Trophoblast cell (in vitro differentiated cells and primary cell): ENCODE measurements at regions not wholly inside any gene's neighbourhood (a gene's known extent, or its start where the extent isn't known, plus 50 kb on each side); places are given as distances from the start of the nearest gene placed in this dataset.

Experiments
- DNase-seq, 2 donors: peaks; one replicate each; pipeline ENCODE4 v3.0.0-alpha.2; 2016
- H2AFZ ChIP-seq: 2 replicates; pipeline ENCODE4 v1.6.1; 2013; ENCODE audit warnings: low read length, moderate library complexity, mild to moderate bottlenecking; ENCODE audit not compliant: insufficient read depth, poor library complexity
- H2AK5ac ChIP-seq: 2 replicates; pipeline ENCODE4 v1.6.1; 2013; ENCODE audit warnings: mild to moderate bottlenecking, low read length
- H2BK120ac ChIP-seq: 2 replicates; pipeline ENCODE4 v1.6.1; 2013; ENCODE audit warnings: low read length, mild to moderate bottlenecking, moderate library complexity; ENCODE audit not compliant: insufficient read depth, poor library complexity
- H2BK12ac ChIP-seq: 2 replicates; pipeline ENCODE4 v1.6.1; 2013; ENCODE audit warnings: mild to moderate bottlenecking, low read length, moderate library complexity
- H2BK5ac ChIP-seq: 2 replicates; pipeline ENCODE4 v1.6.1; 2013; ENCODE audit warnings: low read length, low read depth, moderate library complexity, mild to moderate bottlenecking; ENCODE audit not compliant: poor library complexity
- H3K14ac ChIP-seq: 2 replicates; pipeline ENCODE4 v1.6.1; 2013; ENCODE audit warnings: mild to moderate bottlenecking, low read length
- H3K18ac ChIP-seq: 2 replicates; pipeline ENCODE4 v1.6.1; 2013; ENCODE audit warnings: mild to moderate bottlenecking, low read length
- H3K23ac ChIP-seq: 2 replicates; pipeline ENCODE4 v1.6.1; 2013; ENCODE audit warnings: low read length
- H3K27ac ChIP-seq: 2 replicates; pipeline ENCODE4 v1.5.1; 2013; ENCODE audit warnings: low read depth, mild to moderate bottlenecking, inconsistent platforms, low read length, moderate library complexity
- H3K27me3 ChIP-seq: 2 replicates; pipeline ENCODE4 v1.6.1; 2013; ENCODE audit warnings: inconsistent platforms, mild to moderate bottlenecking, low read length, moderate library complexity; ENCODE audit not compliant: insufficient read depth
- H3K36me3 ChIP-seq, 2 experiments: 1 replicate in 1 of 2; 2 replicates in 1 of 2; pipeline ENCODE4 v1.6.1; 2013; ENCODE audit warnings: low read length in 2 of 2, mild to moderate bottlenecking in 2 of 2, moderate library complexity in 1 of 2; ENCODE audit not compliant: insufficient read depth in 2 of 2, control insufficient read depth in 1 of 2
- H3K4ac ChIP-seq: 2 replicates; pipeline ENCODE4 v1.6.1; 2013; ENCODE audit warnings: low read depth, mild to moderate bottlenecking, low read length, moderate library complexity
- H3K4me1 ChIP-seq, 2 experiments: 1 replicate in 1 of 2; 2 replicates in 1 of 2; pipeline ENCODE4 v1.6.1; 2013; ENCODE audit warnings: low read length in 2 of 2, mild to moderate bottlenecking in 2 of 2, moderate library complexity in 1 of 2; ENCODE audit not compliant: insufficient read depth in 2 of 2, control insufficient read depth in 1 of 2
- H3K4me2 ChIP-seq: 2 replicates; pipeline ENCODE4 v1.6.1; 2013; ENCODE audit warnings: inconsistent platforms, mild to moderate bottlenecking, low read length, moderate library complexity
- H3K4me3 ChIP-seq: 2 replicates; pipeline ENCODE4 v1.5.1; 2013; ENCODE audit warnings: mild to moderate bottlenecking, low read depth, low read length, inconsistent platforms
- H3K79me1 ChIP-seq: one replicate; pipeline ENCODE4 v1.6.1; 2013; ENCODE audit warnings: low read length
- H3K79me2 ChIP-seq: 2 replicates; pipeline ENCODE4 v1.6.1; 2013; ENCODE audit warnings: low read length, mild to moderate bottlenecking; ENCODE audit not compliant: control insufficient read depth, insufficient read depth, poor library complexity
- H3K9ac ChIP-seq: 2 replicates; pipeline ENCODE4 v1.6.1; 2013; ENCODE audit warnings: mild to moderate bottlenecking, low read length
- H3K9me3 ChIP-seq: 2 replicates; pipeline ENCODE4 v1.6.1; 2013; ENCODE audit warnings: low read depth, mild to moderate bottlenecking, control low read depth, inconsistent platforms, low read length; ENCODE audit not compliant: insufficient read depth
- H4K12ac ChIP-seq: 2 replicates; pipeline ENCODE4 v1.6.1; 2013; ENCODE audit warnings: low read depth, mild to moderate bottlenecking, low read length, moderate library complexity
- H4K8ac ChIP-seq: 2 replicates; pipeline ENCODE4 v1.6.1; 2013; ENCODE audit warnings: low read depth, mild to moderate bottlenecking, low read length, moderate library complexity
- H4K91ac ChIP-seq: one replicate; pipeline ENCODE4 v1.6.1; 2013; ENCODE audit warnings: low read depth, mild to moderate bottlenecking, low read length, moderate library complexity
- WGBS: extraction: QIAGEN DNeasy Blood & Tissue Kit; methylation state at CpG from one replicate; pipeline ENCODE4 v1.1.7; 2013; ENCODE audit warnings: missing lambda C conversion rate; ENCODE audit not compliant: insufficient read length, insufficient coverage; ENCODE audit errors: extremely low coverage; 5-methylcytosine and 5-hydroxymethylcytosine counted together

DNA sequence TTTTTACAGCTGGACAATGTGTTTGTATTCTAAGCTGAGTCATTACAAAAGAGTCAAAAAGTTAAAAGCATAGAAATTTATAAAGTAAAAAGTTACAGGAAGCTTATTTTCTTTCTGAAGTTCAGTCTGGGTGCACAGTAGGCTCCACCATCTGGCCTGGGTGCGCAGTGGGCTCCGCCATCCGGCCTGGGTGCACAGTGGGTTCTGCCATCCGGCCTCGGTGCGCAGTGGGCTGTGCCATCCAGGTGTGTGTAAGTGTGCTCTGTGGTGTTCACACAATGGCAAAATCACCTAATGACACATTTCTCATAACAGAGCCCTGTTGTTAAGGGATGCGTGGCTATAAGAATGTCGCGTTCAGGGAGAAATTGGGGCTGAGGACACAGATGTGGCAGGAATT lies 195.5 kb downstream of the ANKRD30B start:
- H2BK5ac ChIP-seq = no peak overlapping the region
- no peaks in the 10 kb centered on the region for H3K4me1 ChIP-seq
- H4K12ac ChIP-seq = no peak overlapping the region
- no peak overlapping the region for H3K23ac ChIP-seq
- H4K8ac ChIP-seq = no peak overlapping the region
- no peaks in the 10 kb centered on the region for H3K27me3 ChIP-seq
- no peak overlapping the region for H3K4me2 ChIP-seq
- H3K4me3 ChIP-seq = no peak overlapping the region
- peaks cover 26% of the 10 kb centered on the region for H3K9me3 ChIP-seq
- no peak for DNase-seq
- no peak overlapping the region for H3K27ac ChIP-seq
- no peak overlapping the region for H4K91ac ChIP-seq
- H3K14ac ChIP-seq = no peak overlapping the region
- H3K9ac ChIP-seq = no peak overlapping the region
- H3K4ac ChIP-seq = no peak overlapping the region
- no peak overlapping the region for H3K18ac ChIP-seq
- H2BK12ac ChIP-seq = no peak overlapping the region
- H2AFZ ChIP-seq = no peak overlapping the region
- WGBS = no CpG with 5 or more reads among the region's 9 CpGs
- H3K79me2 ChIP-seq = no peaks in the 10 kb centered on the region
- H2AK5ac ChIP-seq = no peak overlapping the region
- no peak overlapping the region for H2BK120ac ChIP-seq
- no peaks in the 10 kb centered on the region for H3K79me1 ChIP-seq
- H3K36me3 ChIP-seq = no peaks in the 10 kb centered on the region

DNA sequence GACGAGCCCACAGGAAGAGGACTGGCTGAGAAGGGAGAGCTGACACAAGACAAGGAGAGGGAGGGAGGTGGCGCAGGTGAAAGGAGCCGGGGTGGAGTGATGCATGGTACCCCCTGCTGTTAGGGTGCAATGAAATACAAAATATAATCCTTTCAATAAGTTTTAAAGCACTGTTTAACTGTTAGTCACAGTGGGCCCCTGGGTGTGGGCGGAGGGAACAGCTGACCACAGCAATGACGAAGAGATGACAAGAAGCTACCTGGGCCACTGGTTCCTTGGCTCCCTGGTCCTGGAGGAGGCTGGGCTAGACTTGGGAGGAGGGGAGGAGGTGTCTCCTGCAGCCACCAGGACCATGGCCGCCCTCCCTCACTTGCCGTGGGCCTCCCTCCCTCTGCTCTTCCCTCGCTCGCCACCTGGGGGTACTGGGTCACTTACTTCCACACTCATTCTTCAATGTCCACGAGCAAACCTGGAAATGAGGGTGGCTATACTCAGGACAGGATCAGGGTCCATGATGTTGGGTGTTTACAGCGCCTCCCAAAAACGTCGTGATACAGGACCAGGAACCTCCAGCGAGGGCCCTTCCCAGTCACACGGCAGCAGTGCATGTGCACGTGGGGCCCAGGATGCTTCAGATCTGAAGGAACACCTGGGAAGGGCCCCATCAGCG lies 196.1 kb downstream of the ANKRD30B start:
- H3K23ac ChIP-seq = no peak overlapping the region
- H2BK5ac ChIP-seq = no peak overlapping the region
- H3K4me3 ChIP-seq = no peak overlapping the region
- no peaks in the 10 kb centered on the region for H3K27me3 ChIP-seq
- H3K79me1 ChIP-seq = no peaks in the 10 kb centered on the region
- H3K4ac ChIP-seq = no peak overlapping the region
- H4K8ac ChIP-seq = no peak overlapping the region
- no peak for DNase-seq
- H3K27ac ChIP-seq = no peak overlapping the region
- H2AFZ ChIP-seq = no peak overlapping the region
- no peaks in the 10 kb centered on the region for H3K79me2 ChIP-seq
- H3K4me2 ChIP-seq = no peak overlapping the region
- no peak overlapping the region for H4K12ac ChIP-seq
- H3K9me3 ChIP-seq = peaks cover 26% of the 10 kb centered on the region
- H3K14ac ChIP-seq = no peak overlapping the region
- no peak overlapping the region for H2BK120ac ChIP-seq
- H2AK5ac ChIP-seq = no peak overlapping the region
- no peak overlapping the region for H3K18ac ChIP-seq
- no peak overlapping the region for H2BK12ac ChIP-seq
- no peaks in the 10 kb centered on the region for H3K36me3 ChIP-seq
- no peak overlapping the region for H3K9ac ChIP-seq
- no peak overlapping the region for H4K91ac ChIP-seq
- no peaks in the 10 kb centered on the region for H3K4me1 ChIP-seq
- no CpG with 5 or more reads among the region's 17 CpGs for WGBS

DNA sequence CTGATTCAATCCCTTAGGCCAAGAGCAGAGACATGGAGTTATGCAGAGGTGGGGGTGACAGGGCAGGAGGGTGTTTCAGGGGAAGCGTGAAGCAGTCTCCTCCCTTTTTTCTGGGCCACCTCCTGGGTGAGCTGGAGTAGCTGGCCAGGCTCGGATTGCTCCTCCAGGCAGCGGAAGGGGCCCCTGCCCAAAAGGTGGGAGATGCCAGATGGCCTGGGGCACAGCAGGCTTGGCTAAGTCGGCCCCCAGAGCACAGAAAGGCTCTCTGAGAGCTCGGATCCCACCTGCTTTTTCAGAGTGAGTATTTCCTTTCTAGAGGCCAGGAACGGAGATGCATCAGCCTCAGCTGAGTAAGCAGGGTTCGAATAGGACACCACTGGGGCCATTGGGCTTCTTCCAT lies 196.9 kb downstream of the ANKRD30B start:
- no peak overlapping the region for H4K12ac ChIP-seq
- H3K9me3 ChIP-seq = peaks cover 28% of the 10 kb centered on the region
- no peak overlapping the region for H4K91ac ChIP-seq
- H3K4ac ChIP-seq = no peak overlapping the region
- H3K4me3 ChIP-seq = no peak overlapping the region
- H2BK120ac ChIP-seq = no peak overlapping the region
- H3K27me3 ChIP-seq = no peaks in the 10 kb centered on the region
- H3K4me2 ChIP-seq = no peak overlapping the region
- no peaks in the 10 kb centered on the region for H3K36me3 ChIP-seq
- no peak overlapping the region for H2AK5ac ChIP-seq
- no peak overlapping the region for H2BK12ac ChIP-seq
- no peaks in the 10 kb centered on the region for H3K4me1 ChIP-seq
- DNase-seq = no peak
- H3K79me2 ChIP-seq = no peaks in the 10 kb centered on the region
- H3K14ac ChIP-seq = no peak overlapping the region
- no peak overlapping the region for H3K27ac ChIP-seq
- no peaks in the 10 kb centered on the region for H3K79me1 ChIP-seq
- no CpG with 5 or more reads among the region's 7 CpGs for WGBS
- H2BK5ac ChIP-seq = no peak overlapping the region
- no peak overlapping the region for H2AFZ ChIP-seq
- no peak overlapping the region for H4K8ac ChIP-seq
- H3K9ac ChIP-seq = no peak overlapping the region
- no peak overlapping the region for H3K23ac ChIP-seq
- no peak overlapping the region for H3K18ac ChIP-seq

DNA sequence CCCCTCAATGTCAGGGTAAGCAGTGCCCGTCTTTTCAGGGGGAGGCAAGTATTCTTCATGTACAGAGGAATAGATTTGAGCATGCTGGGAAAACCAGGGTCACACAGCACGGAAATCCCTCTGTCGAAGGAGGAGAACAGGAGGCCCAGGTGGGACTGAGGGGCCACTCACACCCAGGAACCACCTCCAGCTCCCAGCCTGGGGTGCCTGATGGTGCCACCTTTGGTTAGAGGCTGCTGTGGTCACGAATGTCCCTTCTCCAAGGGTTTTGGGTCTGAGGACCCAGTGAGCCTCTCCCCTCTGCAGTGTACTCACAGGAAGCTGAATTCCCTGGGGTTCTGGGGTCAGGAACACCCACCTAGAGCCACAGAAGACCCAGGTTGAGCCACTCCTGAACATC lies 197.3 kb downstream of the ANKRD30B start:
- no peak for DNase-seq
- Histone ChIP-seq H2BK5ac (no peak overlapping the region), H3K9ac (no peak overlapping the region), H3K4me3 (no peak overlapping the region), H2AFZ (no peak overlapping the region), H2AK5ac (no peak overlapping the region), H3K14ac (no peak overlapping the region), H3K4me2 (no peak overlapping the region), H4K91ac (no peak overlapping the region), H2BK120ac (no peak overlapping the region), H3K9me3 (peaks cover 28% of the 10 kb centered on the region), H4K12ac (no peak overlapping the region), H3K4ac (no peak overlapping the region), H3K23ac (no peak overlapping the region), H3K36me3 (no peaks in the 10 kb centered on the region), H3K27me3 (no peaks in the 10 kb centered on the region), H3K27ac (no peak overlapping the region), H4K8ac (no peak overlapping the region), H3K4me1 (no peaks in the 10 kb centered on the region), H3K79me2 (no peaks in the 10 kb centered on the region), H3K18ac (no peak overlapping the region), H3K79me1 (no peaks in the 10 kb centered on the region), H2BK12ac (no peak overlapping the region)
- no CpG with 5 or more reads among the region's 4 CpGs for WGBS
